RWPE2 (cell line): ENCODE measurements at regions not wholly inside any gene's neighbourhood (a gene's known extent, or its start where the extent isn't known, plus 50 kb on each side); places are given as distances from the start of the nearest gene placed in this dataset.
"Not testable (repeated sequence)": the region's sequence is repeated elsewhere in the genome, so short reads cannot be mapped to it uniquely, and the experiment has no call there.

ENCODE experiments used
- ATAC-seq: fragments of 200-7000 bp; cut with Tn5 transposase; 3 replicates; pipeline ENCODE4 v1.9.1; 2021; ENCODE audit warnings: low read depth
- DNase-seq: peaks from one replicate; pipeline ENCODE4 v3.0.0-alpha.2; 2020; ENCODE audit warnings: low spot score
- H3K27ac ChIP-seq: fragments of 450-650 bp; 2 replicates; pipeline ENCODE4 v1.5.1; 2017; ENCODE audit warnings: mild to moderate bottlenecking; ENCODE audit not compliant: poor library complexity, severe bottlenecking
- H3K27me3 ChIP-seq: fragments of 250-450 bp; sonication (Bioruptor Pico); 2 replicates; pipeline ENCODE4 v1.5.1; 2021; ENCODE audit warnings: mild to moderate bottlenecking, moderate library complexity; ENCODE audit not compliant: insufficient read depth, poor library complexity, severe bottlenecking
- H3K36me3 ChIP-seq: fragments of 250-450 bp; sonication (Bioruptor Pico); 2 replicates; pipeline ENCODE4 v1.5.1; 2020; ENCODE audit warnings: low read depth, mild to moderate bottlenecking, moderate library complexity
- H3K4me1 ChIP-seq: fragments of 250-450 bp; sonication (Bioruptor Pico); 2 replicates; pipeline ENCODE4 v1.5.1; 2021; ENCODE audit warnings: mild to moderate bottlenecking, moderate library complexity; ENCODE audit not compliant: insufficient read depth, poor library complexity, severe bottlenecking
- H3K4me3 ChIP-seq: fragments of 250-450 bp; sonication (Bioruptor Pico); 2 replicates; pipeline ENCODE4 v1.5.1; 2021; ENCODE audit warnings: mild to moderate bottlenecking, moderate library complexity; ENCODE audit not compliant: severe bottlenecking
- H3K9me3 ChIP-seq: fragments of 250-450 bp; sonication (Bioruptor Pico); 2 replicates; pipeline ENCODE4 v1.5.1; 2021; ENCODE audit warnings: mild to moderate bottlenecking, moderate library complexity; ENCODE audit not compliant: severe bottlenecking
- TF ChIP-seq, protein P1 (sequence below): fragments of 450-650 bp; IDR thresholded peaks from one replicate; pipeline ENCODE4 v1.5.1; 2017; ENCODE audit warnings: mild to moderate bottlenecking, moderate library complexity; ENCODE audit not compliant: poor library complexity, severe bottlenecking

DNA sequence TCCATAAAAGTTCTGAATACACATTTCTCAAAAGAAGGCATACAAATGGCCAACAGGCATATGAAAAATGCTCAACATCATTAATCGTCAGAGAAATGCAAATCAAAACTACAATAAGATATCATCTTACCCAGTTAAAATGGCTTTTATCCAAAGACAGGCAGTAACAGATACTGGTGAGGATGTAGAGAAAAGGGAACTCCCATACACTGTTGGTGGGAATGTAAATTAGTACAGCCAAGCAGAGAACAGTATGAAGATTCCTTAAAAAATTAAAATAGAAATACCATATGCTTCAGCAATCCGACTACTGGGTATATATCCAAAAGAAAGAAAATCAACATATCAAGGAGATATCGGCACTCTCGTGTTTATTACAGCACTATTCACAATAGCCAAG is 1312.5 kb downstream of the DSC3 start:
- no peak for DNase-seq
- no peak for ATAC-seq
- TF ChIP-seq, protein P1, sequence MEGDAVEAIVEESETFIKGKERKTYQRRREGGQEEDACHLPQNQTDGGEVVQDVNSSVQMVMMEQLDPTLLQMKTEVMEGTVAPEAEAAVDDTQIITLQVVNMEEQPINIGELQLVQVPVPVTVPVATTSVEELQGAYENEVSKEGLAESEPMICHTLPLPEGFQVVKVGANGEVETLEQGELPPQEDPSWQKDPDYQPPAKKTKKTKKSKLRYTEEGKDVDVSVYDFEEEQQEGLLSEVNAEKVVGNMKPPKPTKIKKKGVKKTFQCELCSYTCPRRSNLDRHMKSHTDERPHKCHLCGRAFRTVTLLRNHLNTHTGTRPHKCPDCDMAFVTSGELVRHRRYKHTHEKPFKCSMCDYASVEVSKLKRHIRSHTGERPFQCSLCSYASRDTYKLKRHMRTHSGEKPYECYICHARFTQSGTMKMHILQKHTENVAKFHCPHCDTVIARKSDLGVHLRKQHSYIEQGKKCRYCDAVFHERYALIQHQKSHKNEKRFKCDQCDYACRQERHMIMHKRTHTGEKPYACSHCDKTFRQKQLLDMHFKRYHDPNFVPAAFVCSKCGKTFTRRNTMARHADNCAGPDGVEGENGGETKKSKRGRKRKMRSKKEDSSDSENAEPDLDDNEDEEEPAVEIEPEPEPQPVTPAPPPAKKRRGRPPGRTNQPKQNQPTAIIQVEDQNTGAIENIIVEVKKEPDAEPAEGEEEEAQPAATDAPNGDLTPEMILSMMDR: no peak
- no peaks in the 10 kb centered on the region for H3K36me3 ChIP-seq
- no peaks in the 10 kb centered on the region for H3K27me3 ChIP-seq
- no peaks in the 10 kb centered on the region for H3K4me1 ChIP-seq
- no peak overlapping the region for H3K27ac ChIP-seq
- no peaks in the 10 kb centered on the region for H3K9me3 ChIP-seq
- H3K4me3 ChIP-seq: no peak overlapping the region

DNA sequence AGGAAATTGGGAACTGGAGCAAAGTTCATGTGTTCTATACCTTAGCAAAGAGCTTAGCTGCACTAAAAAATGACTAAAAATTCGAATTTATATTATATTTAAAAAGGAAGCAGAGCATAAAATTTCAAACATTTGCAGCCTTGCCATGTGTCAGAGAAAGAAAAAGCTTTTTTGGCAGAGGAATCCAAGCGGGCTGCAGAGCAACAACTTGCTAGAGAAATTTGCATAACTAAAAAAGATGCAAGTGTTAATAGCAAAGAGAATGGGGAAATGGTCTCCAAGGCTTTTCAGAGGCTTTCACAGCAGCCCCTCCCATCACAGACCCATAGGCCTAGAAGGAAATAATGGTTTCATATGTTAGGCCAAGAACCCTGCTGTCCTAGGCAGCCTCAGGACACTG is 1315.9 kb downstream of the DSC3 start:
- no peaks in the 10 kb centered on the region for H3K4me1 ChIP-seq
- H3K36me3 ChIP-seq: no peaks in the 10 kb centered on the region
- no peaks in the 10 kb centered on the region for H3K9me3 ChIP-seq
- no peak overlapping the region for H3K27ac ChIP-seq
- ATAC-seq (no peak), DNase-seq (no peak)
- TF ChIP-seq, protein P1: no peak
- H3K4me3 ChIP-seq: no peak overlapping the region
- H3K27me3 ChIP-seq: no peaks in the 10 kb centered on the region

DNA sequence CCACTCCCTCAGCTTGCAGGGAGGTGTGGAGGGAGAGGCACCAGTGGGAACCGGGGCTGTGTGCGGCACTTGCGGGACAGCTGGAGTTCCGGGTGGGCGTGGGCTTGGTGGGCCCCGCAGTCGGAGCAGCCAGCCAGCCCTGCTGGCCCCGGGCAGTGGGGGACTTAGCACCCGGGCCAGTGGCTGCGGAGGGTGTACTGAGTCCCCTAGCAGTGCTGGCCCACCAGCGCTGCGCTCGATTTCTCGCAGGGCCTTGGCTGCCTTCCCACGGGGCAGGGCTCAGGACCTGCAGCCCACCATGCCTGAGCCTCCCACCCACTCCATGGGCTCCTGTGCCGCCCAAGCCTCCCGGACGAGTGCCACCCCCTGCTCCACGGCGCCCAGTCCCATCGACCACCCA is 1319.1 kb downstream of the DSC3 start:
- H3K36me3 ChIP-seq, H3K27me3 ChIP-seq, ATAC-seq, DNase-seq, H3K4me3 ChIP-seq, H3K9me3 ChIP-seq, H3K27ac ChIP-seq, H3K4me1 ChIP-seq: not testable (repeated sequence)

DNA sequence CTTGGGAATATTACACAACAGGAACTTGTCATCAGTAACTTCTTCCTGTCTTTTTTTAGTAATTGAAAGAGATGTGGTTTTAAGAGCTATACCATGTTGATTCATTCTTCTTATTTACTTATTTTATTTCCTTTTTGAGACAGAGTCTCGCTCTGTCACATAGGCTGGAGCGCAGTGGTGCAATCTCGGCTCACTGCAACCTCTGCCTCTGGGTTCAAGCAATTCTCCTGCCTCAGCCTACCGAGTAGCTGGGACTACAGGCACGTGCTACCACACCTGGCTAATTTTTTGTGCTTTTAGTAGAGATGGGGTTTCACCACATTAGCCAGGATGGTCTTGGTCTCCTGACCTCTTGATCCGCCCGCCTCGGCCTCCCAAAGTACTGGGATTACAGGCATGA is 1326.6 kb downstream of the DSC3 start:
- DNase-seq: not testable (repeated sequence)

DNA sequence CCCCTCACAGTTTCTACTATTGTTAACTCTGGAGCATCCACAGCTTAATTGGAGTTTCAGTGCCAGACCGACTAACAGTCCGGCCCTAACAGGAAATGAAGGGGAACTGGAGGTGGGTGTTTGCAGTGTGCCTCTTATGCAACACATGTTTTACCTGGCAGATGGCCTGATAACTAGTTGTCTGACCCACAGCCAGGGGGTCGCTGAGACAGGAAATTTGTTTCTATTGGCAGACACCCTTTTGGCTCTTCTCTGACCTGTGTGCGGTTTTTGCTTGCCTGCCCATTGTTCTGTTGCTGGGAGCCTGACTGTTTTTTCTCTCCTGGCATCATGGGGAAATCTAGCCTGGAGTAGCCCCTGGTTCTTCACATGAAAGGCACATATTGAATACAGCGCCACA is 1329.8 kb downstream of the DSC3 start:
- DNase-seq (no peak), ATAC-seq (no peak)
- Histone ChIP-seq H3K9me3 (no peaks in the 10 kb centered on the region), H3K4me1 (no peaks in the 10 kb centered on the region), H3K27me3 (no peaks in the 10 kb centered on the region), H3K36me3 (no peaks in the 10 kb centered on the region), H3K4me3 (no peak overlapping the region), H3K27ac (no peak overlapping the region)
- TF ChIP-seq, protein P1: no peak

More for the DNA sequence above, 1326.6 kb downstream of the DSC3 start:
- not testable (repeated sequence) for ATAC-seq, H3K27me3 ChIP-seq, H3K9me3 ChIP-seq, H3K4me1 ChIP-seq, H3K27ac ChIP-seq, H3K4me3 ChIP-seq, H3K36me3 ChIP-seq

DNA sequence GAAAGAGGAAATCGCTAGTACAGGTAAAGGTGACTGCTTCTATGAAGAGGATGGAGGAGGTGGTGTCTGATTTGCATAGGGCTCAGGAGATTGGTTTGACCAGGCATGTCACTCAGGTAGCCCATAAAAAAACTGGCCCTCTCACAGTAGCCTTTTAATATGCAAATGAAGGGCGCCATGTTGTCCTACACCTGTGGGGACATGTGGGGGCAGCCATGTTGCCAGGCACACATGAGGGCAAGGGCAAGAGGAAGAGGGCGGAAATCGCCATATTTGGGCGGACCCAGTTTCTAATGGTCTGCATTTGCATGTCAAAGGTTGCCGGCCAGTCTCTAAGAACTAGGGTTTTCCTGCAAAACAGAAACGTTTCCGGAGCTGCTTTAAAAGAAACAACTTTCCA is 1330.6 kb downstream of the DSC3 start:
- Histone ChIP-seq H3K9me3 (no peaks in the 10 kb centered on the region), H3K4me3 (no peak overlapping the region), H3K36me3 (no peaks in the 10 kb centered on the region), H3K4me1 (no peaks in the 10 kb centered on the region), H3K27me3 (no peaks in the 10 kb centered on the region), H3K27ac (no peak overlapping the region)
- no peak for ATAC-seq
- TF ChIP-seq, protein P1: no peak
- DNase-seq: no peak
